ENCODE measurements at regions not wholly inside any gene's neighbourhood (a gene's known extent, or its start where the extent isn't known, plus 50 kb on each side); places are given as distances from the start of the nearest gene placed in this dataset.

- no peak overlapping the region for H3K4me3 ChIP-seq (ENCODE audit: low read depth, low read length)
- DNase-seq = no peak
- no peak overlapping the region for H3K27ac ChIP-seq
- no peak for TF ChIP-seq CTCF (IDR thresholded peaks at IDR 0.05; ENCODE audit: low read depth, low read length)
- no peaks in the 10 kb centered on the region for H3K9me3 ChIP-seq (ENCODE audit: severe bottlenecking)
- H3K36me3 ChIP-seq = no peaks in the 10 kb centered on the region
- H3K27me3 ChIP-seq (ENCODE audit: insufficient read depth, low read depth, severe bottlenecking) = no peaks in the 10 kb centered on the region
These were observed 759.7 kb upstream of the FANCL start for GRCh38 chr2:59000796-59001195.

GRCh38 chr2:58992062-58992706, 751.1 kb upstream of the FANCL start:
- DNase-seq = no peak
- no peaks in the 10 kb centered on the region for H3K36me3 ChIP-seq
- H3K27me3 ChIP-seq (ENCODE audit: insufficient read depth, low read depth, severe bottlenecking) = no peaks in the 10 kb centered on the region
- H3K9me3 ChIP-seq (ENCODE audit: severe bottlenecking) = no peaks in the 10 kb centered on the region
- TF ChIP-seq CTCF (IDR thresholded peaks at IDR 0.05; ENCODE audit: low read depth, low read length) = no peak
- no peak overlapping the region for H3K4me3 ChIP-seq (ENCODE audit: low read depth, low read length)
- no peak overlapping the region for H3K27ac ChIP-seq

- no peak overlapping the region for H3K4me3 ChIP-seq (ENCODE audit: low read depth, low read length)
- no peak for TF ChIP-seq CTCF (IDR thresholded peaks at IDR 0.05; ENCODE audit: low read depth, low read length)
- no peaks in the 10 kb centered on the region for H3K27me3 ChIP-seq (ENCODE audit: insufficient read depth, low read depth, severe bottlenecking)
- H3K27ac ChIP-seq = no peak overlapping the region
- H3K9me3 ChIP-seq (ENCODE audit: severe bottlenecking) = no peaks in the 10 kb centered on the region
- no peak for DNase-seq
- H3K36me3 ChIP-seq = no peaks in the 10 kb centered on the region
These were observed 750.2 kb upstream of the FANCL start for GRCh38 chr2:58991357-58991756.

- Histone ChIP-seq H3K9me3 (ENCODE audit: severe bottlenecking) (no peaks in the 10 kb centered on the region), H3K27ac (no peak overlapping the region), H3K27me3 (ENCODE audit: insufficient read depth, low read depth, severe bottlenecking) (no peaks in the 10 kb centered on the region), H3K36me3 (no peaks in the 10 kb centered on the region), H3K4me3 (ENCODE audit: low read depth, low read length) (no peak overlapping the region)
- no peak for DNase-seq
- TF ChIP-seq CTCF (IDR thresholded peaks at IDR 0.05; ENCODE audit: low read depth, low read length) = no peak
These were observed 744.4 kb upstream of the FANCL start for GRCh38 chr2:58985541-58985940.

- Histone ChIP-seq H3K27me3 (ENCODE audit: insufficient read depth, low read depth, severe bottlenecking) (no peaks in the 10 kb centered on the region), H3K36me3 (no peaks in the 10 kb centered on the region), H3K9me3 (ENCODE audit: severe bottlenecking) (no peaks in the 10 kb centered on the region), H3K4me3 (ENCODE audit: low read depth, low read length) (no peak overlapping the region), H3K27ac (no peak overlapping the region)
- no peak for TF ChIP-seq CTCF (IDR thresholded peaks at IDR 0.05; ENCODE audit: low read depth, low read length)
- DNase-seq = no peak
These were observed 743.6 kb upstream of the FANCL start for GRCh38 chr2:58984731-58985130.

- Histone ChIP-seq H3K9me3 (ENCODE audit: severe bottlenecking) (no peaks in the 10 kb centered on the region), H3K36me3 (no peaks in the 10 kb centered on the region), H3K4me3 (ENCODE audit: low read depth, low read length) (no peak overlapping the region), H3K27me3 (ENCODE audit: insufficient read depth, low read depth, severe bottlenecking) (no peaks in the 10 kb centered on the region), H3K27ac (no peak overlapping the region)
- no peak for TF ChIP-seq CTCF (IDR thresholded peaks at IDR 0.05; ENCODE audit: low read depth, low read length)
- DNase-seq = no peak
These were observed 742.0 kb upstream of the FANCL start for GRCh38 chr2:58983111-58983510.

Data from WERI-Rb-1 (cell line).